ENCODE measurements at regions not wholly inside any gene's neighbourhood (a gene's known extent, or its start where the extent isn't known, plus 50 kb on each side); places are given as distances from the start of the nearest gene placed in this dataset.
"Not testable (repeated sequence)": the region's sequence is repeated elsewhere in the genome, so short reads cannot be mapped to it uniquely, and the experiment has no call there.

DNA sequence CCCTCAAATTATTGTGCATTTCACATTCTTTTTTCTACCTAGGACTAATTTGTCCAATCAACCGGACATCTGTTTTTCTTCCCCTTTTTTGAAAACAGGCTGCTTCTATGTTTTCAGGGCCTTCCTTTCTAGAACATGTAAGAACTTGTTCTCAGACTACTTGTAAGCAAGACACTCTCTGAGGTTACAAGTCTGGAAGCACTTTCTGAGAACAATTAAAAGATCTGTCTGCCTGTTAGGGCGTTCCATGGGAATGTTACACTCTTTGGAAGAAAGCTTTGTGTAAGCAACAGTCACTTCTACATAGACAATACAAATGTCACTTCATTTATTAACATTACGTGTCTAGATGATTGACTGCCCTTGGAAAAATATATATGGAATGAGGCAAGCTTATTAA, 50.9 kb upstream of the HSPB3 start:
- H3K4me3 ChIP-seq (ENCODE audit: low read length) = no peak overlapping the region
- no peak for TF ChIP-seq CTCF (IDR thresholded peaks at IDR 0.05; ENCODE audit: insufficient read depth, low read depth, low read length, missing control alignments)
- DNase-seq (ENCODE audit: low read depth) = peak; percentile 88

DNA sequence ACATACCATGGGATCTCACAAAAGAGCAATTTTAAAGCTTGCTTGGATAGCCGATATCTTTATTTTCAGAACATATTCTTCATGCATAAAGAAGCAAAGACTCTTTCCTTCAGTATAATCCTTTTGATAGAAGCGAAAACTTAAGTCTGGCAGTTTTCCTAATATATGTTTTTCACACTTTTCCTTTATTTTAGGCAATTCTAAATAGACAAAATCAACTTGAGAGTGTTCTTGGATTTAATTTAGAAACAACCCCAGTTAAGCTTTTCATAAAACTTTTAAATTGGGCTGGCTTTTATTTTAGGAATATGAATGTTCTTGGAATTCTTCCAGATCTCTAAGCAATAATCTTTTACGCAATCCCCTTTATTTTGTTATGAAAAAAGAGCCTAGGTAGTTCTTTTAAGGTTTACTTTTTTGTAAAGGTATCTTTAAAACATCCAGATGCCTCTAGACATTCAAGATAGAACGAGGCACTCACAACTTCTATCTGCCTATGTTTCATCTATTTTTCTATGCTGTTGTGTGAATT, 51.5 kb upstream of the HSPB3 start:
- TF ChIP-seq CTCF (IDR thresholded peaks at IDR 0.05; ENCODE audit: insufficient read depth, low read depth, low read length, missing control alignments) = no peak

DNA sequence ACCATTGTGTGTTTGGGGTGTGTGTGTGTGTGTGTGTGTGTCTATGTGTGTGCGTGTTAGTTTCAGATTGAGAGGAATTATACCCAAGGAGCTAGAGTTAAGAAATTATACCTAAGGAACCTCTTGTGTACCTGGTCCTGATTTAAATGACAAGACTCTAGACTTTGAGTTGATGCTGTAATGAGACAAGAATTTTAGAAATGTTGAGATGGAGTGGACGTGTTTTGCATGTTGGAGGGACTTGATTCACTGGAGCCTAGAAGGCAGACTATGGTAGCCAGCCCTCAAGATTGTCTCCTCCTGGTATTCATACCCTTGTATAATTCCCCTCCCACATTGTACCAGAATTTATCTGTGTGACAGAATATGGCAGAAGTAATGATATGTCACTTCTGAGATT, 52.4 kb upstream of the HSPB3 start:
- no peak for DNase-seq (ENCODE audit: low read depth)
- no peak overlapping the region for H3K4me3 ChIP-seq (ENCODE audit: low read length)
- TF ChIP-seq CTCF (IDR thresholded peaks at IDR 0.05; ENCODE audit: insufficient read depth, low read depth, low read length, missing control alignments) = no peak

More for the DNA sequence above, 51.5 kb upstream of the HSPB3 start:
- no peak for DNase-seq (ENCODE audit: low read depth)
- no peak overlapping the region for H3K4me3 ChIP-seq (ENCODE audit: low read length)

DNA sequence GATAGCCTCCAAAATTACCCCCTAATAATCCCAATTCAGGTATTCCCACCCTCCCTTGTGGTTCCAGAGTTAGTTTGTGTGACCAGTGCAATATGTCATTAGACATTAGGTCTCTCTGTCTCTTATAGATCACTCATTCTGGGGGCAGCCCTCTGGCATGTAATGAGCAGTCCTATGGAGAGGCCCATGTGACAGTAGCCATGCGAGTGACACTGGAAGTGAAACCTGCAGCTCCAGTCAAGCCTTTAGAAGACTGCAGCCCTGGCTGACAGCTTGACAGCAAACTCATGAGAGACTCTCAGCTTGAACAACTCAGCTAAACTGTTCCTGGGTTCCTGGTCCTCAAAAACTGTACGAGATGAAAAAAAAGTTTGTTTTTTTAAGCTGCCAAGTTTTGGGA, 54.0 kb upstream of the HSPB3 start:
- DNase-seq (ENCODE audit: low read depth) = no peak
- no peak overlapping the region for H3K4me3 ChIP-seq (ENCODE audit: low read length)
- TF ChIP-seq CTCF (IDR thresholded peaks at IDR 0.05; ENCODE audit: insufficient read depth, low read depth, low read length, missing control alignments) = no peak

DNA sequence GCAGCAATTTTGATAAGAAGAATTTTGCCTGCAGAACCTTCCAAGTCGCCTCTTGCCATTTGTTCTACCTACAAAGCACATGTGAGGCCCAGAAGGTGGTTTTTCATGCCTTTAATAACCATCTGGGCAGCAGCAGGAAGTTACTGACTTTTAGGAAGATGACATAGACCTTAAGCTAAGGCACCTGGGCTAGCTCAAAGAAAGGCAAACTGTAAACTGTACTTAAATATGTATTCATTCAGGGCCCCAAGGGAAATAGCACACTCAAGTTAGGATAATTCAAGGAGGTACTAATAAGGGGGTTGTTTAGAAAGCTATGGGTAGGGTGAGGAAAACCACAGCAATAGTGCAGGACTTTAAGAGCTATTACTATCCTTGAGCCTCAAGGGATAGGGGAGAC, 57.3 kb upstream of the HSPB3 start:
- H3K4me3 ChIP-seq (ENCODE audit: low read length) = no peak overlapping the region
- no peak for TF ChIP-seq CTCF (IDR thresholded peaks at IDR 0.05; ENCODE audit: insufficient read depth, low read depth, low read length, missing control alignments)
- DNase-seq (ENCODE audit: low read depth) = no peak

DNA sequence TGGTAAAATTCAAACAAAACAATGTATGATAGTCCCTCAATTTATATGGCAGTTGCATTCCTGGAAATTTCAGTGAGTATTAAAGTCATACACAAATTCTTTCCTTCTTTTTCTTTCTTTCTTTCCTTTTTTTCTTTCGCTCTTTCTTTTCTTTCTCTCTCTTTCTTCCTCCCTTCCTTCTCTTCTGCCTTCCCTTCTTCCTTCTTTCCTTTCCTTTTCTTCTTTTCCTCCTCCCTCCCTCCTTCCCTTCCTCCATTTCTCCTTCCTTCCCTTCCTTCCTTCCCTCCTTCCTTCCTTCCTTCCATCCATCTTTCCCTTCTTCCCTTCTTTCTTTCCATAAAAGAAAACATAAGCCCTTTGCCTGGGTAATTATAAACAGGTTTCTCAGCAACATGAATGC, 58.1 kb upstream of the HSPB3 start:
- DNase-seq (ENCODE audit: low read depth) = no peak
- no peak overlapping the region for H3K4me3 ChIP-seq (ENCODE audit: low read length)
- TF ChIP-seq CTCF (IDR thresholded peaks at IDR 0.05; ENCODE audit: insufficient read depth, low read depth, low read length, missing control alignments) = no peak

DNA sequence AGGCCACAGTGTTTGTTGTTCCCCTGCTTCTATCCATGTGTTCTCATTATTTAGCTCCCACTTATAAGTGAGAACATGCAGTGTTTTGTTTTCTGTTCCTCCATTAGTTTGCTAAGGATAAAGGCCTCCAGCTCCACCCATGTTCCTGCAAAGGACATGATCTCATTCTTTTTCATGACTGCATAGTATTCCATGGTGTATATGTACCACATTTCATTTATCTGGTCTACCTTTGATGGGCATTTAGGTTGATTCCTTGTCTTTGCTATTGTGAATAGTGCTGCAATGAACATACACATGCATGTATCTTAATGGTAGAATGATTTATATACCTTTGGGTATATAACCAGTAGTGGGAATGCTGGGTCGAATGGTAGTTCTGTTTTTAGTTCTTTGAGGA, 62.5 kb upstream of the HSPB3 start:
- not testable (repeated sequence) for DNase-seq (ENCODE audit: low read depth)

More for the DNA sequence above, 62.5 kb upstream of the HSPB3 start:
- not testable (repeated sequence) for H3K4me3 ChIP-seq (ENCODE audit: low read length)

Data from epithelial cell of esophagus (primary cell).